ENCODE measurements at regions not wholly inside any gene's neighbourhood (a gene's known extent, or its start where the extent isn't known, plus 50 kb on each side); places are given as distances from the start of the nearest gene placed in this dataset.

- TF ChIP-seq CTCF (IDR thresholded peaks at IDR 0.05; ENCODE audit: borderline replicate concordance, extremely low read depth, low read length, poor library complexity, severe bottlenecking): no peak
- TF ChIP-seq EZH2 (IDR thresholded peaks at IDR 0.05; ENCODE audit: borderline replicate concordance, low read depth, low read length, severe bottlenecking): no peak
These were observed 472.3 kb downstream of the IRS2 start for GRCh38 chr13:109314101-109314500.

Measured in DND-41 (cell line).